ENCODE measurements at regions not wholly inside any gene's neighbourhood (a gene's known extent, or its start where the extent isn't known, plus 50 kb on each side); places are given as distances from the start of the nearest gene placed in this dataset.

DNA sequence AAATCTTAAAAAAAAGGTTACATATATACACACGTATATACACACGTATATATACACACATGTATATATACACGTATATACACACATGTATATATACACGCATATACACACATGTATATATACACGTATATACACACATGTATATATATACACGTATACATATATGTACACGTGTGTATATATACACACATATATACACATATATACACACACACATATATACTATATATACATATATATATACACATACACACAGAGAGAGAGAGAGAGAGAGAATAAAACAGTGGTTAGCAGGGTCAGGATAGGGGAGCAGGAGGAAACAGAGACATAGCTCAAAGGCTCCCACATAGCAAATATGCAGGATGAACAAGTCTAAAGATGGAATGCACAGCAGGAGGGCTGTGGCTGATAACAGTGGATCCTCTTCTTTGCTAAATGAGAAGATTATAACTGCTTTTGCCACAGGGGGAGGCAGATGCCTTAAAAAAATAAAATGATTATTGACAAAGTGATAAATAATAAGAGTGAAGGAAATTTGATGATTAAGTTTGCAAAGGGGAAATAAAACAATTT is 714.5 kb downstream of the UQCRFS1 start:
- Histone ChIP-seq H3K4me1 (ENCODE audit: control insufficient read depth, insufficient read depth, low read length) (no peaks in the 10 kb centered on the region), H3K4me2 (ENCODE audit: control insufficient read depth, insufficient read depth) (no peak overlapping the region), H4K20me1 (ENCODE audit: control insufficient read depth, insufficient read depth) (no peaks in the 10 kb centered on the region), H3K27me3 (replicated peaks in 1 of 2; ENCODE audit: control insufficient read depth in 2 of 2, insufficient read depth in 2 of 2, low read length in 1 of 2) (no peaks in the 10 kb centered on the region), H3K9me3 (replicated peaks; ENCODE audit: control insufficient read depth, insufficient read depth, low read length) (no peaks in the 10 kb centered on the region; the same call in 2 of the 3 replicates), H3K36me3 (ENCODE audit: control insufficient read depth in 2 of 2, insufficient read depth in 2 of 2, low read length in 1 of 2) (no peaks in the 10 kb centered on the region), H3K4me3 (no peak overlapping the region), H2AFZ (ENCODE audit: control insufficient read depth, low read depth, low read length) (no peak overlapping the region), H3K79me2 (ENCODE audit: control insufficient read depth, insufficient read depth, low read length) (no peaks in the 10 kb centered on the region), H3K27ac (ENCODE audit: control insufficient read depth, insufficient read depth) (no peak overlapping the region), H3K9ac (ENCODE audit: control insufficient read depth, insufficient read depth, low read length) (no peak overlapping the region)
- FAIRE-seq = no peak
- ChIA-PET SMC1A (ENCODE audit: uncharacterized antibody, unreplicated experiment) (interaction anchor here (1.2 kb wide), 1 partner anchor 15 kb away, joined by 3 read pairs; no protein-coding TSS in a partner anchor), CTCF (no interaction called here), RAD21 (ENCODE audit: unreplicated experiment) (interaction anchor here (0.6 to 3.9 kb wide), 2 partner anchors 19 to 29 kb away, joined by 3 to 17 read pairs; no protein-coding TSS in a partner anchor), POLR2A (interaction anchor here (0.6 to 0.7 kb wide), 4 partner anchors 14 to 97 kb away, joined by 3 to 4 read pairs (median 3); no protein-coding TSS in a partner anchor)
- intact Hi-C loops (cut with micrococcal nuclease; ENCODE audit: unreplicated experiment) (no loop called here), in situ Hi-C loops (cut with MboI) (no loop called here)
- TF ChIP-seq BACH1 (IDR thresholded peaks at IDR 0.05; ENCODE audit: borderline replicate concordance) = no peak
- WGBS (ENCODE audit: insufficient coverage, insufficient replicate concordance, low lambda C conversion rate, missing lambda C conversion rate) = 51% methylated on average over 7 of the region's 7 CpGs
- no peak for ATAC-seq
- no TSS peak for BruUV-seq (replicated peaks)
- no peak for DNase-seq (ENCODE audit: low read depth, low spot score)

DNA sequence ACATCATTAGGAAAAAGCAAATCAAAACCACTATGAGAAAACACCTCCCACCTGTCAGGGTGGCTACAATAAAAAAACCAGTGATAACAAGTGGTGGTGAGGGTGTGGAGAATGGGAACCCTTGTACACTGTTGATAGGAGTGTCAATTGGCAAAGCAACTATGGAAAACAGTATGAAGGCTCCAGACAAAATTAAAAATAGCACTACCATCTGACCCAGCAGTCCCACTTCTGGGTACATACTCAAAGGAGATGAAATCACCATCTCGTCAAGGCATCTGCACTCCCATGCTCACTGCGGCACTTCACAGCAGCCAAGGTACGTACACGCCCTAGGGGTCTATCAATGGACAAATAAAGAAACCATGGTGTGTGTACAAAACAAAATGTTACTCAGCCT is 715.1 kb downstream of the UQCRFS1 start:
- SMC1A ChIA-PET (ENCODE audit: uncharacterized antibody, unreplicated experiment) = no interaction called here
- no peak for FAIRE-seq
- Histone ChIP-seq H3K27ac (ENCODE audit: control insufficient read depth, insufficient read depth) (no peak overlapping the region), H4K20me1 (ENCODE audit: control insufficient read depth, insufficient read depth) (no peaks in the 10 kb centered on the region), H2AFZ (ENCODE audit: control insufficient read depth, low read depth, low read length) (no peak overlapping the region), H3K9ac (ENCODE audit: control insufficient read depth, insufficient read depth, low read length) (no peak overlapping the region), H3K79me2 (ENCODE audit: control insufficient read depth, insufficient read depth, low read length) (no peaks in the 10 kb centered on the region), H3K36me3 (ENCODE audit: control insufficient read depth in 2 of 2, insufficient read depth in 2 of 2, low read length in 1 of 2) (no peaks in the 10 kb centered on the region), H3K4me1 (ENCODE audit: control insufficient read depth, insufficient read depth, low read length) (no peaks in the 10 kb centered on the region), H3K9me3 (replicated peaks; ENCODE audit: control insufficient read depth, insufficient read depth, low read length) (no peaks in the 10 kb centered on the region; the same call in 2 of the 3 replicates), H3K4me3 (no peak overlapping the region), H3K27me3 (replicated peaks in 1 of 2; ENCODE audit: control insufficient read depth in 2 of 2, insufficient read depth in 2 of 2, low read length in 1 of 2) (no peaks in the 10 kb centered on the region), H3K4me2 (ENCODE audit: control insufficient read depth, insufficient read depth) (no peak overlapping the region)
- no peak for DNase-seq (ENCODE audit: low read depth, low spot score)
- intact Hi-C loops (cut with micrococcal nuclease; ENCODE audit: unreplicated experiment) (no loop called here), in situ Hi-C loops (cut with MboI) (no loop called here)
- POLR2A ChIA-PET = no interaction called here
- RAD21 ChIA-PET (ENCODE audit: unreplicated experiment) = interaction anchor here (0.6 kb wide), 1 partner anchor 20 kb away, joined by 3 read pairs; no protein-coding TSS in a partner anchor
- no peak for ATAC-seq
- CTCF ChIA-PET = no interaction called here
- 26% methylated on average over 4 of the region's 4 CpGs for WGBS (ENCODE audit: insufficient coverage, insufficient replicate concordance, low lambda C conversion rate, missing lambda C conversion rate)
- TF ChIP-seq SMC3 (IDR thresholded peaks at IDR 0.05; ENCODE audit: borderline replicate concordance, low read length) = no peak
- TF ChIP-seq LARP7 (IDR thresholded peaks at IDR 0.05) = no peak
- no peak for TF ChIP-seq RB1 (IDR thresholded peaks at IDR 0.05; ENCODE audit: borderline replicate concordance)
- BruUV-seq (replicated peaks) = no TSS peak
